Neural cell (in vitro differentiated cells): ENCODE measurements at regions not wholly inside any gene's neighbourhood (a gene's known extent, or its start where the extent isn't known, plus 50 kb on each side); places are given as distances from the start of the nearest gene placed in this dataset.

Source experiments
- H2AFZ ChIP-seq: fragments of 200-600, 300-800 bp; sonication (generic), shearing (Covaris generic); 2 replicates; pipeline ENCODE4 v1.6.0; 2014; ENCODE audit warnings: low read depth, mild to moderate bottlenecking, antibody characterized with exemption, low read length, moderate library complexity
- H3F3A ChIP-seq: fragments of 200-600 bp; shearing (Covaris generic); 2 replicates; pipeline ENCODE4 v1.6.1; 2016; ENCODE audit warnings: mild to moderate bottlenecking, moderate library complexity, mixed read lengths, antibody characterized with exemption, low read length; ENCODE audit not compliant: insufficient read depth, poor library complexity, severe bottlenecking
- H3K27ac ChIP-seq: fragments of 200-600, 300-800 bp; sonication (generic), shearing (Covaris generic); 2 replicates; pipeline ENCODE4 v1.5.1; 2014; ENCODE audit warnings: mild to moderate bottlenecking, low read length, moderate library complexity
- H3K27me3 ChIP-seq: fragments of 300-800, 200-600 bp; sonication (generic), shearing (Covaris generic); 2 replicates; pipeline ENCODE4 v1.6.0; 2014; ENCODE audit warnings: mild to moderate bottlenecking, low read depth, low read length, moderate library complexity; ENCODE audit not compliant: insufficient read depth
- H3K36me3 ChIP-seq: fragments of 300-800, 200-600 bp; sonication (generic), shearing (Covaris generic); 2 replicates; pipeline ENCODE4 v1.5.1; 2014; ENCODE audit warnings: mild to moderate bottlenecking, antibody characterized with exemption, low read length, moderate library complexity; ENCODE audit not compliant: insufficient read depth
- H3K4me2 ChIP-seq: fragments of 300-800, 200-600 bp; sonication (generic), shearing (Covaris generic); 2 replicates; pipeline ENCODE4 v1.6.0; 2014; ENCODE audit warnings: mild to moderate bottlenecking, low read length
- H3K4me3 ChIP-seq: fragments of 300-800, 200-600 bp; sonication (generic), shearing (Covaris generic); 2 replicates; pipeline ENCODE4 v1.5.1; 2014; ENCODE audit warnings: mild to moderate bottlenecking, low read length, moderate library complexity
- H3K79me2 ChIP-seq: fragments of 200-600 bp; shearing (Covaris generic); replicated peaks from 2 replicates; pipeline ENCODE4 v1.6.0; 2014; ENCODE audit warnings: mild to moderate bottlenecking, low read length, moderate library complexity; ENCODE audit not compliant: insufficient read depth
- H3K9ac ChIP-seq: fragments of 300-800, 200-600 bp; sonication (generic), shearing (Covaris generic); 2 replicates; pipeline ENCODE4 v1.6.1; 2016; ENCODE audit warnings: mild to moderate bottlenecking, low read length, mixed read lengths
- H3K9me2 ChIP-seq: fragments of 200-600 bp; shearing (Covaris generic); 2 replicates; pipeline ENCODE4 v1.6.1; 2016; ENCODE audit warnings: mild to moderate bottlenecking, low read length, mixed read lengths; ENCODE audit not compliant: insufficient read depth
- H3K9me3 ChIP-seq: fragments of 200-600, 300-800 bp; sonication (generic), shearing (Covaris generic); 2 replicates; pipeline ENCODE4 v1.6.1; 2016; ENCODE audit warnings: mild to moderate bottlenecking, mixed run types, low read length, moderate library complexity, mixed read lengths
- H4K20me1 ChIP-seq: fragments of 200-600 bp; shearing (Covaris generic); 2 replicates; pipeline ENCODE4 v1.6.1; 2016; ENCODE audit warnings: mild to moderate bottlenecking, mixed run types; ENCODE audit not compliant: insufficient read depth
- CTCF ChIP-seq: fragments of 450-650 bp; IDR thresholded peaks from 2 replicates; pipeline ENCODE4 v1.5.1; 2014; ENCODE audit warnings: antibody characterized with exemption, mild to moderate bottlenecking, moderate library complexity; ENCODE audit not compliant: poor library complexity, severe bottlenecking
- EP300 ChIP-seq: fragments of 450-650 bp; conservative IDR thresholded peaks from 2 replicates; pipeline ENCODE4 v1.6.1; 2014; ENCODE audit warnings: antibody characterized with exemption, mild to moderate bottlenecking, moderate library complexity; ENCODE audit not compliant: poor library complexity, severe bottlenecking
- EZH2 ChIP-seq: fragments of 200-600, 300-800 bp; shearing (Covaris generic), sonication (generic); IDR thresholded peaks from 2 replicates; pipeline ENCODE4 v1.6.1; 2014; ENCODE audit warnings: antibody characterized with exemption, low read length, borderline replicate concordance, mild to moderate bottlenecking; ENCODE audit not compliant: insufficient read depth, poor library complexity, severe bottlenecking
- MXI1 ChIP-seq: fragments of 450-650 bp; conservative IDR thresholded peaks from 2 replicates; pipeline ENCODE4 v1.6.1; 2014; ENCODE audit warnings: antibody characterized with exemption, mild to moderate bottlenecking; ENCODE audit not compliant: poor library complexity, severe bottlenecking
- POLR2AphosphoS5 ChIP-seq: IDR thresholded peaks from 2 replicates; pipeline ENCODE4 v1.6.1; 2012
- RAD21 ChIP-seq: fragments of 450-650 bp; conservative IDR thresholded peaks from 2 replicates; pipeline ENCODE4 v1.6.1; 2014; ENCODE audit warnings: antibody characterized with exemption, mild to moderate bottlenecking, moderate library complexity
- SMC3 ChIP-seq: fragments of 450-650 bp; conservative IDR thresholded peaks from 2 replicates; pipeline ENCODE4 v1.6.1; 2014; ENCODE audit warnings: antibody characterized with exemption, mild to moderate bottlenecking, moderate library complexity; ENCODE audit not compliant: poor library complexity
- TAF1 ChIP-seq: IDR thresholded peaks from 2 replicates; pipeline ENCODE4 v1.6.1; 2012; ENCODE audit warnings: low read depth
- TF ChIP-seq, protein P1 (sequence below): IDR thresholded peaks from 2 replicates; pipeline ENCODE4 v1.6.1; 2012; ENCODE audit warnings: borderline replicate concordance

GRCh38 chr13:38624822-38625221 is 62.1 kb upstream of the FREM2 start:
- no peaks in the 10 kb centered on the region for H3K27me3 ChIP-seq
- H3K4me2 ChIP-seq = no peak overlapping the region
- H3K79me2 ChIP-seq = no peaks in the 10 kb centered on the region
- H3F3A ChIP-seq = no peaks in the 10 kb centered on the region
- no peaks in the 10 kb centered on the region for H4K20me1 ChIP-seq
- no peak overlapping the region for H3K4me3 ChIP-seq
- H2AFZ ChIP-seq = no peak overlapping the region
- H3K9me3 ChIP-seq = no peaks in the 10 kb centered on the region
- H3K9ac ChIP-seq = no peak overlapping the region
- no peaks in the 10 kb centered on the region for H3K9me2 ChIP-seq
- no peak overlapping the region for H3K27ac ChIP-seq
- H3K36me3 ChIP-seq = no peaks in the 10 kb centered on the region
- TF ChIP-seq SMC3 (no peak), CTCF (no peak), TAF1 (no peak), EP300 (no peak), MXI1 (no peak), POLR2AphosphoS5 (no peak), RAD21 (no peak), EZH2 (no peak)
- TF ChIP-seq, protein P1, sequence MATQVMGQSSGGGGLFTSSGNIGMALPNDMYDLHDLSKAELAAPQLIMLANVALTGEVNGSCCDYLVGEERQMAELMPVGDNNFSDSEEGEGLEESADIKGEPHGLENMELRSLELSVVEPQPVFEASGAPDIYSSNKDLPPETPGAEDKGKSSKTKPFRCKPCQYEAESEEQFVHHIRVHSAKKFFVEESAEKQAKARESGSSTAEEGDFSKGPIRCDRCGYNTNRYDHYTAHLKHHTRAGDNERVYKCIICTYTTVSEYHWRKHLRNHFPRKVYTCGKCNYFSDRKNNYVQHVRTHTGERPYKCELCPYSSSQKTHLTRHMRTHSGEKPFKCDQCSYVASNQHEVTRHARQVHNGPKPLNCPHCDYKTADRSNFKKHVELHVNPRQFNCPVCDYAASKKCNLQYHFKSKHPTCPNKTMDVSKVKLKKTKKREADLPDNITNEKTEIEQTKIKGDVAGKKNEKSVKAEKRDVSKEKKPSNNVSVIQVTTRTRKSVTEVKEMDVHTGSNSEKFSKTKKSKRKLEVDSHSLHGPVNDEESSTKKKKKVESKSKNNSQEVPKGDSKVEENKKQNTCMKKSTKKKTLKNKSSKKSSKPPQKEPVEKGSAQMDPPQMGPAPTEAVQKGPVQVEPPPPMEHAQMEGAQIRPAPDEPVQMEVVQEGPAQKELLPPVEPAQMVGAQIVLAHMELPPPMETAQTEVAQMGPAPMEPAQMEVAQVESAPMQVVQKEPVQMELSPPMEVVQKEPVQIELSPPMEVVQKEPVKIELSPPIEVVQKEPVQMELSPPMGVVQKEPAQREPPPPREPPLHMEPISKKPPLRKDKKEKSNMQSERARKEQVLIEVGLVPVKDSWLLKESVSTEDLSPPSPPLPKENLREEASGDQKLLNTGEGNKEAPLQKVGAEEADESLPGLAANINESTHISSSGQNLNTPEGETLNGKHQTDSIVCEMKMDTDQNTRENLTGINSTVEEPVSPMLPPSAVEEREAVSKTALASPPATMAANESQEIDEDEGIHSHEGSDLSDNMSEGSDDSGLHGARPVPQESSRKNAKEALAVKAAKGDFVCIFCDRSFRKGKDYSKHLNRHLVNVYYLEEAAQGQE = no peak

- TF ChIP-seq SMC3 (no peak), TAF1 (no peak)
- Histone ChIP-seq H2AFZ (no peak overlapping the region), H3F3A (no peaks in the 10 kb centered on the region), H3K79me2 (no peaks in the 10 kb centered on the region), H3K27me3 (no peaks in the 10 kb centered on the region), H3K27ac (no peak overlapping the region), H3K9ac (no peak overlapping the region), H4K20me1 (no peaks in the 10 kb centered on the region), H3K36me3 (no peaks in the 10 kb centered on the region), H3K4me3 (no peak overlapping the region), H3K9me3 (no peaks in the 10 kb centered on the region), H3K9me2 (no peaks in the 10 kb centered on the region), H3K4me2 (no peak overlapping the region)
Measured at GRCh38 chr13:38628554-38628953, 58.3 kb upstream of the FREM2 start.

DNA sequence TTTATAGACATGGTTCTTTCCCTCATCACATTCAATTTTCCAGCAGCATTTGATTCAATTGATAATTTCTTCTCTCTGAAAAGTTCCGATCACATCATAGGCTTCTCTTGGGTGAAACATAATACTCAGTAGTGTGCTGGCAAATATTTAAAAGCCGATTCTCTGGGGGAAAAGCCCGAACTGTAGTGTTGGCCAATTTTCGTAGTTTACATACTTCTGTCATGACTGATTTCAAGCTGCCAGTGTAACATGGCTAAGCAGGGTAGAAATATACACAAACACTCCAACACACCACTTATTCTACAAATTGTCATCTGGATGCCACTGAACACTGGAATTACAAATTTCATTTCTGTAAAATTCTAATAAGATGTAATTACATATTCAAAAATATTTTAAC is 56.1 kb upstream of the FREM2 start:
- Histone ChIP-seq H4K20me1 (no peaks in the 10 kb centered on the region), H3K27me3 (no peaks in the 10 kb centered on the region), H3K4me3 (no peak overlapping the region), H3K27ac (no peak overlapping the region), H3F3A (no peaks in the 10 kb centered on the region), H3K9ac (no peak overlapping the region), H3K36me3 (no peaks in the 10 kb centered on the region), H3K9me2 (no peaks in the 10 kb centered on the region), H3K4me2 (no peak overlapping the region), H2AFZ (no peak overlapping the region), H3K79me2 (no peaks in the 10 kb centered on the region), H3K9me3 (no peaks in the 10 kb centered on the region)
- TF ChIP-seq, protein P1 = no peak
- no peak for TF ChIP-seq MXI1
- no peak for TF ChIP-seq EP300
